ENCODE measurements at regions not wholly inside any gene's neighbourhood (a gene's known extent, or its start where the extent isn't known, plus 50 kb on each side); places are given as distances from the start of the nearest gene placed in this dataset.

DNA sequence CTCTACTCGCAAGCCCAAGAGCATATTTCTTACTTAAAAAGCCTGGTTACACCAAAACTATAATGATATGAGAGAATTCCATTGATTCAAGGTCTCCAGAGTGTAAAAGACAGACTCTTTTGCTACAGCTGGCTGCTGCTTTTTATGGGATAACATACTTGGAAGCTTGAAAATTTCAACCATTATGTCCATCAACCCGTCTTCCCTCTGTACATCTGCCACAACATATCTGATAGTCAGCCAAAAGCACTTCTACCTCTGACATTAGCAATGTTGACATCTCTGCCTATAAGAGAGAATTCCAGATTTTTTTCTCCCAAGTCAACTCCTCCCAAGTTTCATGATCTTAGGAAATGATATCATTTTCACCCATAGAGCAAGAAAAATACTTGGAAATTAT lies 54.4 kb upstream of the IQCM start:
- DNase-seq: no peak
- H3K27ac ChIP-seq: no peak overlapping the region
- TF ChIP-seq, protein P1, sequence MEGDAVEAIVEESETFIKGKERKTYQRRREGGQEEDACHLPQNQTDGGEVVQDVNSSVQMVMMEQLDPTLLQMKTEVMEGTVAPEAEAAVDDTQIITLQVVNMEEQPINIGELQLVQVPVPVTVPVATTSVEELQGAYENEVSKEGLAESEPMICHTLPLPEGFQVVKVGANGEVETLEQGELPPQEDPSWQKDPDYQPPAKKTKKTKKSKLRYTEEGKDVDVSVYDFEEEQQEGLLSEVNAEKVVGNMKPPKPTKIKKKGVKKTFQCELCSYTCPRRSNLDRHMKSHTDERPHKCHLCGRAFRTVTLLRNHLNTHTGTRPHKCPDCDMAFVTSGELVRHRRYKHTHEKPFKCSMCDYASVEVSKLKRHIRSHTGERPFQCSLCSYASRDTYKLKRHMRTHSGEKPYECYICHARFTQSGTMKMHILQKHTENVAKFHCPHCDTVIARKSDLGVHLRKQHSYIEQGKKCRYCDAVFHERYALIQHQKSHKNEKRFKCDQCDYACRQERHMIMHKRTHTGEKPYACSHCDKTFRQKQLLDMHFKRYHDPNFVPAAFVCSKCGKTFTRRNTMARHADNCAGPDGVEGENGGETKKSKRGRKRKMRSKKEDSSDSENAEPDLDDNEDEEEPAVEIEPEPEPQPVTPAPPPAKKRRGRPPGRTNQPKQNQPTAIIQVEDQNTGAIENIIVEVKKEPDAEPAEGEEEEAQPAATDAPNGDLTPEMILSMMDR (IDR thresholded peaks at IDR 0.05): no peak
- no peaks in the 10 kb centered on the region for H3K36me3 ChIP-seq
- no peaks in the 10 kb centered on the region for H3K9me3 ChIP-seq
- intact Hi-C loops (cut with DNase I; ENCODE audit: low total_unique reads): no loop called here
- H3K4me1 ChIP-seq: no peaks in the 10 kb centered on the region
- H3K4me3 ChIP-seq: no peak overlapping the region
- H3K27me3 ChIP-seq: no peaks in the 10 kb centered on the region

GRCh38 chr4:149881744-149882143 lies 66.1 kb upstream of the IQCM start:
- Histone ChIP-seq H3K27ac (no peak overlapping the region), H3K27me3 (no peaks in the 10 kb centered on the region), H3K9me3 (no peaks in the 10 kb centered on the region), H3K36me3 (no peaks in the 10 kb centered on the region), H3K4me3 (no peak overlapping the region), H3K4me1 (peaks cover 0 to 10% (median 0%) of the 10 kb centered on the region in 4 donors)
- intact Hi-C loops (cut with DNase I; ENCODE audit: low total_unique reads): no loop called here
- TF ChIP-seq, protein P1 (IDR thresholded peaks at IDR 0.05): no peak
- DNase-seq: no peak

- TF ChIP-seq, protein P1 (IDR thresholded peaks at IDR 0.05): no peak
- H3K27ac ChIP-seq: no peak overlapping the region
- intact Hi-C loops (cut with DNase I; ENCODE audit: low total_unique reads): no loop called here
Observed at GRCh38 chr4:149882251-149882650, 66.6 kb upstream of the IQCM start.

DNA sequence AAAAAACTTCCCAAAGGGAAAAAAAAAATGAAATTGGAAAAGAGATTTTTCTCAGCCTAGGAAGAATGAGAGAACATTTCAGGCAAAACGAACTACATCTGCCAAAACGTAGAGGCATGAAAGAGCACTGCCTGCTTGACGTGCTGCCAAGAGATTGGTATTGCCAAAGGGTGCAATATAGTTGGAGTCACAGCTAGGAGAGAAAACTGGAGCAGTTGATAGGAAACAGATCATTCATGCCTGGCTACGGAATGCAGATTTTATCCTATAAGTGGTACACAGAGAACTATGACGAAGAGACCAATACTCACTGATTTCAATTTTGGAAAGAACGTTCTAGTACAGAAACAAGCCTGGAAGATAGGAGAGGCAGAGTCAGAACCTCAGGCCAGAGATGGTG lies 68.4 kb upstream of the IQCM start:
- Histone ChIP-seq H3K4me3 (no peak overlapping the region), H3K4me1 (peaks cover 0 to 10% (median 0%) of the 10 kb centered on the region in 4 donors), H3K27me3 (no peaks in the 10 kb centered on the region), H3K36me3 (no peaks in the 10 kb centered on the region), H3K27ac (no peak overlapping the region), H3K9me3 (no peaks in the 10 kb centered on the region)
- DNase-seq: no peak
- intact Hi-C loops (cut with DNase I; ENCODE audit: low total_unique reads): no loop called here
- TF ChIP-seq, protein P1 (IDR thresholded peaks at IDR 0.05): no peak

More at GRCh38 chr4:149882251-149882650, 66.6 kb upstream of the IQCM start:
- no peaks in the 10 kb centered on the region for H3K36me3 ChIP-seq
- H3K9me3 ChIP-seq: no peaks in the 10 kb centered on the region
- H3K27me3 ChIP-seq: no peaks in the 10 kb centered on the region
- H3K4me1 ChIP-seq: peaks cover 0 to 10% (median 0%) of the 10 kb centered on the region in 4 donors
- DNase-seq: no peak
- no peak overlapping the region for H3K4me3 ChIP-seq

DNA sequence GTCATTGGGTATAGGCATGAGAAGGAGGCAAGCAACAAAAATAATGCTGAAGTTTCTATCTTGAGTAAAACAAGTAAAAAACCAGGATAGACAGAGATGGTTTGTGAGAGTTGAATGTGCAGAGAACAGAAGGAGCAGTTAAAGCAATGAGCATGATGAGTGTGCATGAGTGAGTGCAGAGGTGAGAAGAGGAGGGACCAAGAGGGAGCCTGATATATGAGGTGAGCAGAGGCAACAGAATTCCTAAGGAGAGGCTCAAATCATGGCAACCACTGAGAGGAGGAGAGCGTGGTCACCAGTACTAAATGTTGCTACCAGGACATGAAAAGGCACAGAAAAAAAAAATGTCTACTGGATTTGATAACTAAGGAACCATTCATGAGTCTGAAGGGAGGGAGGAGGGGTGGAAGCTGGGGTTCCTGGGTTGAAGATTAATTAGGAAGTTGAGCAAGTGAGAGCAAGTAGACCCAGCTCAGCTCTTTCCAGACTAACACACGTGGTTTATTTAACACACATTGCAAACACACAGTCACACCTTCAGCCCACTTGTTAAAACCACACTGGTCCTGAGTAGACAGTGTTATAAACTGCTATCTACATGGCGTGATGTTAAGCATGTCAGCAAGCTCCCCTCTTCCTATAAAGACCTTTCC lies 69.0 kb upstream of the IQCM start:
- Histone ChIP-seq H3K9me3 (no peaks in the 10 kb centered on the region), H3K36me3 (no peaks in the 10 kb centered on the region), H3K27ac (no peak overlapping the region), H3K4me3 (no peak overlapping the region), H3K4me1 (peaks cover 0 to 10% (median 0%) of the 10 kb centered on the region in 4 donors), H3K27me3 (no peaks in the 10 kb centered on the region)
- intact Hi-C loops (cut with DNase I; ENCODE audit: low total_unique reads): no loop called here
- TF ChIP-seq, protein P1 (IDR thresholded peaks at IDR 0.05): no peak
- DNase-seq: no peak

All from tibial artery (tissue), 4 donors.